ENCODE measurements at regions not wholly inside any gene's neighbourhood (a gene's known extent, or its start where the extent isn't known, plus 50 kb on each side); places are given as distances from the start of the nearest gene placed in this dataset.

DNA sequence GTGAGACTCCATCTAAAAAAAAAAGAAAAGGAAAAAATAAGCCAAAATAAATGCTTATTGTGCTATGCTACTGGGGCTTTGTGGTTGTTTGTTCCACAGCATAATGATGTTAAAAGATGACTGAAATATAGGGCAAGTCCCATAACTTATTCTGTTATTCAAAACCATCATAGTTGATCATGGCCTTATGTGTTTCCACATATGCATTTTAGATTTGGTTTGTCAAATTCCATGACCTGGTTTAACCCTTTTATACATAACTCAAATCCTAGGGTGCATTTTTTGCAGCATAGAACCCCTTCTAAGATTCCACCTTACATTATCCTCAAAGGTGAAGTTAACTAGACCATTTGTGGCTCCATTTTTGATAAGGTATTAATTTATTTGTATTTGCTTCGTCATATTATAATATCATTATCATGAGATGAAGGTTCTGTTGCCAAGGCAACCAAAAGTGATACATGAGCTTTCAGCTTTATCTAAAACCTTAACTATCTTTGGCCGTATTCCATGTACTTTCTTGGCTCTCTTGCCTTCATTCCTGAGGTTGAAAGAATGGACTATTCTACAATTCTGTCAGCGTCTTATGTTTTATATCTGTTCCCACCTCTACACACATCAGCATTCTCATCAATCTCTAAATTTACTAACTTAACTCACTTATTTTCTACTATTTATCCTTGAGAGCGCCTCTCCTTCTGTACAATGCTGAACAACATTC, 138.7 kb upstream of the DYRK2 start:
- TF ChIP-seq POLR2A (IDR thresholded peaks at IDR 0.05; ENCODE audit: low read length) (no peak), GATA1 (IDR thresholded peaks at IDR 0.05; ENCODE audit: low read depth, low read length) (no peak)

Data from erythroblast (primary cell).